Coronary artery (tissue), 2 donors: ENCODE measurements at regions not wholly inside any gene's neighbourhood (a gene's known extent, or its start where the extent isn't known, plus 50 kb on each side); places are given as distances from the start of the nearest gene placed in this dataset.
A peak's percentile ranks its signal among the peaks of the same experiment; 100 is the strongest.

Experiments used
- DNase-seq: peaks from one replicate; pipeline ENCODE4 v3.0.0-alpha.2; 2017; ENCODE audit warnings: low spot score
- H3K27ac ChIP-seq, 2 donors: fragments of 200-600 bp; sonication (generic); one replicate each; pipeline ENCODE4 v1.5.1; 2016 to 2019
- H3K4me3 ChIP-seq: fragments of 200-600 bp; sonication (generic); 2 replicates; pipeline ENCODE4 v1.5.1; 2016; ENCODE audit warnings: mild to moderate bottlenecking, moderate library complexity
- TF ChIP-seq, protein P1 (sequence below): fragments of 200-600 bp; sonication (generic); IDR thresholded peaks from one replicate; pipeline ENCODE4 v1.5.1; 2019; ENCODE audit warnings: antibody characterized with exemption

DNA sequence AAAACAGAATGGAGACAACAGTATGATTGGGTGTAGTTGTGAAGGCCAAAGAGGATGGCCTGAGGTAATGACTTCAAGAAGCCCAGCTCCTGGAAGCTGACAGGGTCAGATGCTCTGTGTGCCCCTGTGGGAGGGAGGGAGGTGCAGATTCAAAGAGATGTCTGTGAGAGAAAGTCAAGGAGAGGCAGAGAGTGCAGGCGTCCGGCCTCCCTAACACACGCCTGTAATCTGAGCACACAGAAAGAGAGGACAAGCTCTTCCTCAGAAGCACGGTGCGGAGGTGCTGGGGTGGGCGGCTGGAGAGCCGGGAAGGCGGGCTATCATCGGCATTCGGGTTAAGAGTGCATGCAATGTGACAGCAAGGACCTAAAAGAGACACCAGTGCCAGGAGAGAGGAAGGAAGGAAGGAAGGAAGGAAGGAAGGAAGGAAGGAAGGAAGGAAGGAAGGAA, 238.2 kb upstream of the HES1 start:
- DNase-seq, result no peak
- Histone ChIP-seq H3K27ac (peak overlapping the region in 1 of 2 donors; percentile 46), H3K4me3 (no peak overlapping the region)
- TF ChIP-seq, protein P1, sequence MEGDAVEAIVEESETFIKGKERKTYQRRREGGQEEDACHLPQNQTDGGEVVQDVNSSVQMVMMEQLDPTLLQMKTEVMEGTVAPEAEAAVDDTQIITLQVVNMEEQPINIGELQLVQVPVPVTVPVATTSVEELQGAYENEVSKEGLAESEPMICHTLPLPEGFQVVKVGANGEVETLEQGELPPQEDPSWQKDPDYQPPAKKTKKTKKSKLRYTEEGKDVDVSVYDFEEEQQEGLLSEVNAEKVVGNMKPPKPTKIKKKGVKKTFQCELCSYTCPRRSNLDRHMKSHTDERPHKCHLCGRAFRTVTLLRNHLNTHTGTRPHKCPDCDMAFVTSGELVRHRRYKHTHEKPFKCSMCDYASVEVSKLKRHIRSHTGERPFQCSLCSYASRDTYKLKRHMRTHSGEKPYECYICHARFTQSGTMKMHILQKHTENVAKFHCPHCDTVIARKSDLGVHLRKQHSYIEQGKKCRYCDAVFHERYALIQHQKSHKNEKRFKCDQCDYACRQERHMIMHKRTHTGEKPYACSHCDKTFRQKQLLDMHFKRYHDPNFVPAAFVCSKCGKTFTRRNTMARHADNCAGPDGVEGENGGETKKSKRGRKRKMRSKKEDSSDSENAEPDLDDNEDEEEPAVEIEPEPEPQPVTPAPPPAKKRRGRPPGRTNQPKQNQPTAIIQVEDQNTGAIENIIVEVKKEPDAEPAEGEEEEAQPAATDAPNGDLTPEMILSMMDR, result no peak

DNA sequence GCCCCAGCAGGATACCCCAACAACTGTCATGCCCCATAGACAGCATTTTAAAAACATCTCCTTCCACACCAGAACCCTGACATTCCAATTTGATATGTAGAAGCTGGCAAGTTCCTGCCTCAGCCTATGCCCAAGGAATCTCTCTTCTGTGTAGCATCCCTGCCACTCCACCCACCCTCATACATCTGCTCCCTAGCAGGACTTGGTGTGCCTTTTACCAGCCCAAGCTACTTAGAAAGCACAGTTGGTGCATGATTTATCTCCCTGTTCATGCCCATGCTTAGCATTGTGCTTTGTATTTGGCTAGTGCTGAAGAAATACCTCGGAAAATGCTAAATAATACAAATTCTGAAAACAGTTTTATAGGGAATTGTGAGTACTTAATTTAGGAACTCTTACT, 236.9 kb upstream of the HES1 start:
- Histone ChIP-seq H3K27ac (no peak overlapping the region), H3K4me3 (no peak overlapping the region)
- DNase-seq, result no peak
- TF ChIP-seq, protein P1, result no peak

DNA sequence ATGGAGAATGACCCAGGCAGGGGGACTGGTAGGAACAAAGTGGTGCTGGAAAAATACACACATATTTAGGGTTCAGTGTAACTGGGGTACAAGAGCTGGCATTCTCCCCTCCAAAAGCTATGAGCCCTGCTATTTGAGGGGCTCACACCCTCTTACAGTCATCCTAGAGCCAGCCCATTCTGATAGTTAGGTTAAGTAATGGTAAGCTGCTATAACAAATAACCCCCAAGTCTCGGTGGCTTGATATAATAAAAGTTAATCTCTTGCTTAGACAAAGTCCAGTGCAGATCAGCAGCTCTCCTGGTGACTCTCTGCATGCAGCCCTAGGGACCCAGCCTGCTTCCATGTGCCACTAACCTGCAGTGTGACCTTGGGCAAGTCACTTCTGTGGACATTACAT, 234.9 kb upstream of the HES1 start:
- Histone ChIP-seq H3K27ac (no peak overlapping the region), H3K4me3 (no peak overlapping the region)
- TF ChIP-seq, protein P1, result no peak
- DNase-seq, result no peak

DNA sequence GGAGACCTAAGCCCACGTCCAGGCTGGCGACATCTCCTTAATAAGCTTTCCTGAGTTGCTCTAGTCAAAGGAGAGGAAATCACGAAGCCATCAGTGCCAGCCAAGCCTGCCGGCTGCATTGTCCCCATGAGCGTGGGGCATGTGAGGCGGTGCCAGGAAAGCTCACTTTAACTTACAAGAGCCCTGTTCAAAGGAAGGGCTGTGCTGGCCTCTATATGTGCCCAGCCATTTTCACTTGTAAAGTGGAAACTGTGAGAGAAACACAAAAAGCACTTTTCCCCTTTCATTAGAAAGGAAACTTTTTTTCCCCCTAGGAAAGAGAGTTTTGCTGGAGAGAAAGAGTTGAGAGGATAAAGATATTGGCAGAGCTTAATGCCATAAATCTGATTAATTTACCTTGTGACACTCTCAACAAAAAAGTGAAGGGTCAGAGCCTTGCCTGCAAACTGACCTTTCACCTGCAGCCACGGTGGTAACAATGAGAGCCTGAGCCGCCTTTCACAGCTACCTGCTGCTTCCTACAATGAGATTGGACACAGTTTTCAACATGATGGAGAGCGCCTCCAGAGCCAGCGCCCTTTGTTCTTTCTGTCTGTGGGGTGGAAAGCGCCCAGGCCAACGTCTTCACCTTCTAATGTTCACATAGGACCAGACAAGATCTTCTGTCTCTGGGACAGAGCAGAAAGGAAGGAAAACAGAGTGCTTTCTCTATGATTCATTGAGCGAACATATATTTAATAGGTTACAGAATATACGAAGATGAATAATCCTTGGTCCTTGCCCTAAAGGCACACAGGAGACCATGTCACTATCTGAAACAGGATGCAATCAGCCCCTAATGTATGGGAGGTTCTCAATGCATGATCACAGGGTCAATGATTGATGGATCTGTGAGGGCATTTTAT, 233.1 kb upstream of the HES1 start:
- no peak for DNase-seq
- H3K27ac ChIP-seq, result no peak overlapping the region
- TF ChIP-seq, protein P1, result no peak
- no peak overlapping the region for H3K4me3 ChIP-seq

DNA sequence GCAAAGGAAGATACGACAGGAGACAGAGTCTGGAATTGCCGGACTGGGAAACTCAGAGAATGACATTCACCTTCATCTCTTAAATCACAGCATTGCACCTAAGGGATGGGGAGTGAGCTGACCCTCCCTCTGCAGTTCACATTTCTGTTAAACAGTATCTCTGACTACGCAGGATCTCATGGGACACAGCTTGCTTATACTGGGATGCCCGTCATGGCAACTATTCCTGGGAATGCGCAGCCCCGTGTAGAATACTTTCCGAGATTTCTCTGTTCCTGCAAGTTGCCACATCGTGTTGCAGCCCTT, 232.5 kb upstream of the HES1 start:
- Histone ChIP-seq H3K27ac (no peak overlapping the region), H3K4me3 (no peak overlapping the region)
- no peak for DNase-seq
- TF ChIP-seq, protein P1, result no peak

DNA sequence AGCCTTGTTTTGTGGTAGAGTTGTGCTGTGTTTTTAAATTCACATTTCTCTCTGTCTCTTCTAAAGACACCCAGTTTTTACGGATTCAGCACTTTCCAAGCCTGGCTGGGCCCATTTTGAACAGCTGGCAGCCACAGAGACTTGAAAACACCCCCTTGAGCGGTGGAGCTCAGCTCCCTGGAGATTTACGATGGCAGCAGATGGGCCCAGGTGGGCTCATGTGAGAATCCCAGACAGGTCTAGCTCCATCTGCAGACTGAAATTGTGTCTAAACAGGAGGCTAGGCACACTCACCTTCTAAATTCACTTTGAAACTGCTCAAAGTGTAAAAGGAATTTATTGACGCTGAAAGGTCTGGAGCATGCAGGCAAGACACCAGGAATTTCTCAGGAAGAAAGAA, 232.0 kb upstream of the HES1 start:
- Histone ChIP-seq H3K27ac (no peak overlapping the region), H3K4me3 (no peak overlapping the region)
- DNase-seq, result no peak
- TF ChIP-seq, protein P1, result no peak
